ENCODE measurements at regions not wholly inside any gene's neighbourhood (a gene's known extent, or its start where the extent isn't known, plus 50 kb on each side); places are given as distances from the start of the nearest gene placed in this dataset.

DNA sequence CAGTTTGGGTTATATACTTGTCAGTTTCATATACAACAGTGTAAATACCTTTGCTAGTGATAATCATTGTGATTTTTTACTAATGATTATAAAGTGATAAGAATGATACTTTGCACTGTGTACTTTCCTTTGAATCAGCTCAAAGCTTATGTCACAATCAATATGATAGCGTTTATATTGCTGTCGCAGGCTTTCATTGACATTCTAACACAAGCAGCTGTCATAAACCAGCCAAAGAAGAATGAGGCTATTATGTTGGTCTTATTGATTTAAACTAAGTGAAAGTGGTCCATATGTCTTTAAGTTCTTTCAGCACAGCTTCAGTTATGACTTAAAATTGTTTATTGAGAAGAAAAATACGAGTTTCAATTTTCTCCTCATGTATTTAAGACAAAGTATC lies 272.7 kb upstream of the RGMB start:
- TF ChIP-seq POLR2AphosphoS5 (IDR thresholded peaks at IDR 0.05) (no peak), CTCF (IDR thresholded peaks at IDR 0.05) (no peak), POLR2A (IDR thresholded peaks at IDR 0.05) (no peak)
